WTC11 (cell line): ENCODE measurements at regions not wholly inside any gene's neighbourhood (a gene's known extent, or its start where the extent isn't known, plus 50 kb on each side); places are given as distances from the start of the nearest gene placed in this dataset.

Source experiments
- ATAC-seq: fragments of 200-7000 bp; cut with Tn5 transposase; 2 replicates; pipeline ENCODE4 v1.10.0; 2021; ENCODE audit warnings: mild to moderate bottlenecking, moderate library complexity
- CTCF ChIA-PET: fragments of 300-600 bp; sonication (Branson Sonifier 250); formaldehyde crosslinking; loops from one replicate; lab custom pipeline; 2021; ENCODE audit warnings: antibody characterized with exemption; lab: Charles Lee
- POLR2A ChIA-PET: fragments of 350-600 bp; sonication (Branson Sonifier 250); formaldehyde crosslinking; loops from one replicate; lab custom pipeline; 2021; ENCODE audit warnings: antibody characterized with exemption; lab: Charles Lee
- DNase-seq: peaks from one replicate; pipeline ENCODE4 v3.0.0; 2021; ENCODE audit warnings: low spot score
- H3K27ac Mint-ChIP-seq: 2 replicates; pipeline ENCODE4 v1.8.0; 2021; ENCODE audit warnings: mixed read lengths
- H3K27me3 Mint-ChIP-seq: 2 replicates; pipeline ENCODE4 v1.8.0; 2021; ENCODE audit warnings: low read depth, mild to moderate bottlenecking, moderate library complexity, mixed read lengths
- H3K36me3 Mint-ChIP-seq: 2 replicates; pipeline ENCODE4 v1.8.0; 2021; ENCODE audit warnings: mixed read lengths
- H3K4me1 Mint-ChIP-seq: 2 replicates; pipeline ENCODE4 v1.8.0; 2022; ENCODE audit warnings: mixed read lengths
- H3K4me3 Mint-ChIP-seq: 2 replicates; pipeline ENCODE4 v1.8.0; 2021; ENCODE audit warnings: mild to moderate bottlenecking, moderate library complexity, mixed read lengths
- H3K9me3 Mint-ChIP-seq: 2 replicates; pipeline ENCODE4 v1.8.0; 2021; ENCODE audit warnings: mixed read lengths
- AR ChIP-seq: fragments of 250-450 bp; sonication (Bioruptor Pico); IDR thresholded peaks from 2 replicates; pipeline ENCODE4 v1.9.0; 2021; ENCODE audit warnings: mild to moderate bottlenecking
- ATF3 ChIP-seq: sonication (generic); formaldehyde crosslinking; conservative IDR thresholded peaks from 2 replicates; pipeline ENCODE4 v1.8.1; 2022; ENCODE audit warnings: mild to moderate bottlenecking, missing genetic modification reagents
- E2F5 ChIP-seq: sonication (generic); formaldehyde crosslinking; IDR thresholded peaks from 2 replicates; pipeline ENCODE4 v1.8.1; 2022; ENCODE audit warnings: mild to moderate bottlenecking, moderate library complexity, missing genetic modification reagents
- KAT7 ChIP-seq: sonication (generic); formaldehyde crosslinking; IDR thresholded peaks from 2 replicates; pipeline ENCODE4 v1.8.1; 2023; ENCODE audit warnings: missing genetic modification reagents, mild to moderate bottlenecking, borderline replicate concordance
- NFATC4 ChIP-seq: fragments of 250-450 bp; sonication (Bioruptor Pico); IDR thresholded peaks from 2 replicates; pipeline ENCODE4 v1.9.0; 2021; ENCODE audit warnings: mild to moderate bottlenecking
- NFYB ChIP-seq: sonication (generic); formaldehyde crosslinking; conservative IDR thresholded peaks from 2 replicates; pipeline ENCODE4 v1.8.0; 2022; ENCODE audit warnings: low read depth, missing genetic modification reagents
- RORB ChIP-seq: fragments of 250-450 bp; sonication (Bioruptor Pico); IDR thresholded peaks from 2 replicates; pipeline ENCODE4 v1.9.0; 2021; ENCODE audit warnings: mild to moderate bottlenecking
- SMAD4 ChIP-seq: sonication (generic); formaldehyde crosslinking; IDR thresholded peaks from 2 replicates; pipeline ENCODE4 v1.8.0; 2022; ENCODE audit warnings: mild to moderate bottlenecking, missing genetic modification reagents
- SOX15 ChIP-seq: fragments of 250-450 bp; sonication (Bioruptor Pico); IDR thresholded peaks from 2 replicates; pipeline ENCODE4 v1.9.0; 2021; ENCODE audit warnings: mild to moderate bottlenecking
- SP1 ChIP-seq: sonication (generic); formaldehyde crosslinking; conservative IDR thresholded peaks from 2 replicates; pipeline ENCODE4 v1.8.1; 2022; ENCODE audit warnings: missing genetic modification reagents
- USF2 ChIP-seq: sonication (generic); formaldehyde crosslinking; IDR thresholded peaks from 2 replicates; pipeline ENCODE4 v1.8.1; 2023; ENCODE audit warnings: mild to moderate bottlenecking, missing genetic modification reagents, moderate library complexity
- ZBTB21 ChIP-seq: sonication (generic); formaldehyde crosslinking; IDR thresholded peaks from 2 replicates; pipeline ENCODE4 v1.8.1; 2023; ENCODE audit warnings: mild to moderate bottlenecking, missing genetic modification reagents, borderline replicate concordance
- ZNF232 ChIP-seq: sonication (generic); formaldehyde crosslinking; IDR thresholded peaks from 2 replicates; pipeline ENCODE4 v1.8.0; 2022; ENCODE audit warnings: mild to moderate bottlenecking, missing genetic modification reagents
- ZNF281 ChIP-seq: sonication (generic); formaldehyde crosslinking; IDR thresholded peaks from 2 replicates; pipeline ENCODE4 v1.8.0; 2023; ENCODE audit warnings: mild to moderate bottlenecking, missing genetic modification reagents
- ZNF423 ChIP-seq: fragments of 250-450 bp; sonication (Bioruptor Pico); IDR thresholded peaks from 2 replicates; pipeline ENCODE4 v2.1.2; 2022; ENCODE audit warnings: mild to moderate bottlenecking, moderate library complexity
- ZNF425 ChIP-seq: fragments of 250-450 bp; sonication (Bioruptor Pico); conservative IDR thresholded peaks from 2 replicates; pipeline ENCODE4 v1.9.0; 2021; ENCODE audit warnings: mild to moderate bottlenecking
- ZNF512 ChIP-seq: sonication (generic); formaldehyde crosslinking; IDR thresholded peaks from 2 replicates; pipeline ENCODE4 v1.8.1; 2022; ENCODE audit warnings: missing genetic modification reagents, borderline replicate concordance

- H3K36me3 Mint-ChIP-seq: no peaks in the 10 kb centered on the region
- H3K4me3 Mint-ChIP-seq: no peak overlapping the region
- ChIA-PET POLR2A (no interaction called here), CTCF (interaction anchor here (1.2 to 3.9 kb wide), 3 partner anchors 11 to 138 kb away, joined by 3 to 29 read pairs (median 3); no protein-coding TSS in a partner anchor)
- peaks cover 2% of the 10 kb centered on the region; the same call in 1 of the 2 replicates for H3K27me3 Mint-ChIP-seq
- H3K27ac Mint-ChIP-seq: no peak overlapping the region
- ATAC-seq (no peak), DNase-seq (no peak)
- peaks cover 21% of the 10 kb centered on the region for H3K4me1 Mint-ChIP-seq
- TF ChIP-seq SOX15 (CRISPR knock-in tag) (no peak), ZNF232 (CRISPR knock-in tag) (no peak), ZNF425 (no peak), NFYB (CRISPR knock-in tag) (no peak), SMAD4 (CRISPR knock-in tag) (no peak), USF2 (CRISPR knock-in tag) (no peak), ZNF512 (CRISPR knock-in tag) (no peak), ZNF423 (CRISPR knock-in tag) (no peak), AR (CRISPR knock-in tag) (no peak), KAT7 (CRISPR knock-in tag) (no peak), ATF3 (CRISPR knock-in tag) (no peak), RORB (no peak), SP1 (CRISPR knock-in tag) (no peak), NFATC4 (CRISPR knock-in tag) (no peak), ZNF281 (no peak), E2F5 (CRISPR knock-in tag) (no peak), ZBTB21 (CRISPR knock-in tag) (no peak)
- TF ChIP-seq, all 79 proteins: peak for 0
- peaks cover 10% of the 10 kb centered on the region for H3K9me3 Mint-ChIP-seq
Measured at GRCh38 chr1:34685225-34685624, 69.6 kb upstream of the GJB5 start.
